OCI-LY7 (cell line): ENCODE measurements at regions not wholly inside any gene's neighbourhood (a gene's known extent, or its start where the extent isn't known, plus 50 kb on each side); places are given as distances from the start of the nearest gene placed in this dataset.

ENCODE experiments used
- BruUV-seq: library from RNA; stranded (reverse); fragments of 400-500 nt; replicated peaks from 2 replicates; lab custom pipeline; 2021; lab: Mats Ljungman, UMichigan
- CTCF ChIA-PET: fragments of 300-600 bp; sonication (Branson Sonifier 250); formaldehyde crosslinking; loops from one replicate; lab custom pipeline; 2022; ENCODE audit warnings: antibody characterized with exemption; ENCODE audit not compliant: unreplicated experiment; lab: Charles Lee
- POLR2A ChIA-PET: fragments of 300-600 bp; sonication (Branson Sonifier 250); formaldehyde crosslinking; loops from one replicate; lab custom pipeline; 2022; ENCODE audit warnings: antibody characterized with exemption; lab: Charles Lee
- DNase-seq: peaks from one replicate; pipeline ENCODE4 v3.0.0-alpha.2; 2015; ENCODE audit warnings: low spot score
- H2AFZ ChIP-seq: fragments of 200-600 bp; sonication (generic), shearing (Covaris generic); 2 replicates; pipeline ENCODE4 v1.6.1; 2014; ENCODE audit warnings: mild to moderate bottlenecking, antibody characterized with exemption, low read length, moderate library complexity
- H3K27ac ChIP-seq: fragments of 200-600 bp; sonication (generic); 2 replicates; pipeline ENCODE4 v1.5.1; 2014; ENCODE audit warnings: mixed run types, low read depth, mild to moderate bottlenecking, moderate library complexity, low read length, inconsistent platforms; ENCODE audit not compliant: poor library complexity, severe bottlenecking
- H3K36me3 ChIP-seq: fragments of 200-600 bp; sonication (generic); 2 replicates; pipeline ENCODE4 v1.6.1; 2014; ENCODE audit warnings: mild to moderate bottlenecking, antibody characterized with exemption, low read length, moderate library complexity, mixed read lengths; ENCODE audit not compliant: insufficient read depth
- H3K4me1 ChIP-seq: fragments of 200-600 bp; sonication (generic); 2 replicates; pipeline ENCODE4 v1.5.1; 2014; ENCODE audit warnings: mild to moderate bottlenecking, low read length; ENCODE audit not compliant: insufficient read depth, poor library complexity, severe bottlenecking
- H3K4me2 ChIP-seq: fragments of 200-600 bp; sonication (generic); 2 replicates; pipeline ENCODE4 v1.6.1; 2014; ENCODE audit warnings: mild to moderate bottlenecking, low read length
- H3K4me3 ChIP-seq: fragments of 200-600 bp; sonication (generic); 2 replicates; pipeline ENCODE4 v1.5.1; 2014; ENCODE audit warnings: mild to moderate bottlenecking, low read depth, low read length; ENCODE audit not compliant: poor library complexity, severe bottlenecking
- H3K79me2 ChIP-seq: fragments of 200-600 bp; sonication (generic); 2 replicates; pipeline ENCODE4 v1.6.1; 2016; ENCODE audit warnings: low read depth, mild to moderate bottlenecking, low read length, moderate library complexity, mixed read lengths; ENCODE audit not compliant: insufficient read depth
- H3K9me2 ChIP-seq: fragments of 200-600 bp; sonication (generic); 2 replicates; pipeline ENCODE4 v1.6.1; 2016; ENCODE audit warnings: mild to moderate bottlenecking, low read length, mixed read lengths; ENCODE audit not compliant: insufficient read depth
- H3K9me3 ChIP-seq: fragments of 200-600 bp; sonication (generic); 2 replicates; pipeline ENCODE4 v1.6.1; 2014; ENCODE audit warnings: mild to moderate bottlenecking, mixed run types, low read length, mixed read lengths
- H4K20me1 ChIP-seq: fragments of 200-600 bp; sonication (generic); 2 replicates; pipeline ENCODE4 v1.6.1; 2014; ENCODE audit warnings: mild to moderate bottlenecking, antibody characterized with exemption, low read length, moderate library complexity, mixed read lengths; ENCODE audit not compliant: insufficient read depth
- EZH2phosphoT487 ChIP-seq: fragments of 200-600 bp; sonication (generic); IDR thresholded peaks from 2 replicates; pipeline ENCODE4 v1.6.1; 2018; ENCODE audit warnings: low read depth, borderline replicate concordance, mild to moderate bottlenecking, mixed run types, antibody characterized with exemption, low read length, moderate library complexity, mixed read lengths
- intact Hi-C: fragments of 100-400 bp; cut with micrococcal nuclease; formaldehyde crosslinking; loops from one replicate; pipeline ENCODE4 v1.10.0; 2022; ENCODE audit not compliant: unreplicated experiment
- TF ChIP-seq, protein P1 (sequence below): fragments of 200-600 bp; sonication (generic); conservative IDR thresholded peaks from 2 replicates; pipeline ENCODE4 v1.5.1; 2014; ENCODE audit warnings: mild to moderate bottlenecking, antibody characterized with exemption, low read length, moderate library complexity, mixed read lengths

DNA sequence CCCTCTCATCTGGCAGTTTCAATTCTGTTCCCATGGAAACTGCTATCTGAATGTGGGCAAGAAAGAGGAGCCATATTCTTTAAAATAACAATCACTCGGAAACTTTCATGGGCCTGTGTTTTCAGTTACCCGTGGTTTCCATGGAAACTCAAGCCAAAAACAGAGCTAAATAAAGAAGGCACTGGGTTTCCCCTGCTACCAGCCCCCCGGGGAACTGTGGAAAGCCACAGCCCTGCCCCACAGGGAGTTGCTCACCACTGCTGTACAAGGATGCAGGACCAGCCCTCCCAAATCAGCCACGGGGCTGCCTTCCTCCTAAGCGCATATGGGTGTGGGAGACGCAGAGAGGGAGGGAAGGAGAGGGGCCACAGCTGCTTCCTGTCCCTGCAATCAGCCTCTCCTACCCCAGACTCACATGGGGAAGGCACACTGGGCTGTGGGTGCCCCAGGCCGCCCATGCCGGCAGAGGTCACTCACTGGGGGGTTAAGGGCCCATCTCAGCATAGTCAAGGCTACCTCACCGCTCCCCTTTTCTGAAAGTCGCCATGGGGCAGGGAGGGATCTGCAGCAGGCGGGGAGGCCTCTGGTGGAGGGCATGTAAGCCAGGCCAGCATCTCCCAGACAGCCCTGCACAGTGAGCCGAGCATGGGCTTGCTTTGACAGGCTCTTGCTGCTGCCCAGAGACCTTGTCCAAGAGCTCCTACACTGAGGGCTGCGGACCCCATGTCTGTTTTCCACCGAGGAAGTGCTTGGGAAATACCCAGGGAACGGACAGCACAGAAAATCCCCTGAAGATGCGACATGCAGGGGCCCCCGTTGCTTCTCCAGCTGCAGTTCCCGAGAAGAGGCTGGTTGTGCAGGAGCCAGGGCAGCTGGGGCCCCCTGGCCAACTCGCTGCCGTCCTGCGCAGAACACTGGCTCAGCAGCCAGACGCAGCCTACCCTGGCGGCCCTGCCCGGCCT lies 157.3 kb upstream of the PPP2R2D start:
- no peak overlapping the region for H3K4me3 ChIP-seq
- H3K4me1 ChIP-seq = no peaks in the 10 kb centered on the region
- no peak for TF ChIP-seq EZH2phosphoT487
- TF ChIP-seq, protein P1, sequence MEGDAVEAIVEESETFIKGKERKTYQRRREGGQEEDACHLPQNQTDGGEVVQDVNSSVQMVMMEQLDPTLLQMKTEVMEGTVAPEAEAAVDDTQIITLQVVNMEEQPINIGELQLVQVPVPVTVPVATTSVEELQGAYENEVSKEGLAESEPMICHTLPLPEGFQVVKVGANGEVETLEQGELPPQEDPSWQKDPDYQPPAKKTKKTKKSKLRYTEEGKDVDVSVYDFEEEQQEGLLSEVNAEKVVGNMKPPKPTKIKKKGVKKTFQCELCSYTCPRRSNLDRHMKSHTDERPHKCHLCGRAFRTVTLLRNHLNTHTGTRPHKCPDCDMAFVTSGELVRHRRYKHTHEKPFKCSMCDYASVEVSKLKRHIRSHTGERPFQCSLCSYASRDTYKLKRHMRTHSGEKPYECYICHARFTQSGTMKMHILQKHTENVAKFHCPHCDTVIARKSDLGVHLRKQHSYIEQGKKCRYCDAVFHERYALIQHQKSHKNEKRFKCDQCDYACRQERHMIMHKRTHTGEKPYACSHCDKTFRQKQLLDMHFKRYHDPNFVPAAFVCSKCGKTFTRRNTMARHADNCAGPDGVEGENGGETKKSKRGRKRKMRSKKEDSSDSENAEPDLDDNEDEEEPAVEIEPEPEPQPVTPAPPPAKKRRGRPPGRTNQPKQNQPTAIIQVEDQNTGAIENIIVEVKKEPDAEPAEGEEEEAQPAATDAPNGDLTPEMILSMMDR = no peak
- BruUV-seq = no TSS peak
- no peaks in the 10 kb centered on the region for H3K79me2 ChIP-seq
- no peak for DNase-seq
- ChIA-PET POLR2A (no interaction called here), CTCF (no interaction called here)
- no peaks in the 10 kb centered on the region for H3K9me2 ChIP-seq
- no peak overlapping the region for H2AFZ ChIP-seq
- no peaks in the 10 kb centered on the region for H4K20me1 ChIP-seq
- intact Hi-C loops = no loop called here
- no peak overlapping the region for H3K27ac ChIP-seq
- H3K9me3 ChIP-seq = no peaks in the 10 kb centered on the region
- H3K36me3 ChIP-seq = no peaks in the 10 kb centered on the region
- H3K4me2 ChIP-seq = no peak overlapping the region

DNA sequence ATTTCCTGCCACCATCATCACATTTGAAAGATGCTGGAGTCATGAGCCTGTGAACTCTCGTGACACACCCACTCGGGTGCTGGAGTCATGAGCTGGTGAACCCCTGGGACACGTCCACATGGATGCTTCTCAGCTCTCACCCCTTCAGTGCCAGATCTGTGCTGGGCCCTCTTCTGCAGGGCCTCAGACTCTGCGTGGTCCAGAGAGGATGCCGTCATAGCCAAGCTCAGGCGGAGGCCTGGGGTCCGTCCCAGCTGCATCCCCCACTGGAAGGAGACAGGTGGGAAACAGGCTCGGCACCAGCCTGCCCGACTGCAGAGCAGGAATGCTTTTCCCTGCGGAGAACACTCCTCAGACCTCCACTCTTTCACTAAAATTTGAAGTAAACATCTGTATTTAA lies 156.5 kb upstream of the PPP2R2D start:
- Histone ChIP-seq H2AFZ (no peak overlapping the region), H3K9me3 (no peaks in the 10 kb centered on the region), H3K36me3 (no peaks in the 10 kb centered on the region), H3K4me3 (no peak overlapping the region), H3K27ac (no peak overlapping the region), H3K79me2 (no peaks in the 10 kb centered on the region), H3K4me2 (no peak overlapping the region), H3K4me1 (no peaks in the 10 kb centered on the region), H3K9me2 (no peaks in the 10 kb centered on the region), H4K20me1 (no peaks in the 10 kb centered on the region)
- POLR2A ChIA-PET = no interaction called here
- CTCF ChIA-PET = no interaction called here
- intact Hi-C loops = no loop called here
- no peak for TF ChIP-seq EZH2phosphoT487
- TF ChIP-seq, protein P1 = no peak
- no peak for DNase-seq
- BruUV-seq = no TSS peak

DNA sequence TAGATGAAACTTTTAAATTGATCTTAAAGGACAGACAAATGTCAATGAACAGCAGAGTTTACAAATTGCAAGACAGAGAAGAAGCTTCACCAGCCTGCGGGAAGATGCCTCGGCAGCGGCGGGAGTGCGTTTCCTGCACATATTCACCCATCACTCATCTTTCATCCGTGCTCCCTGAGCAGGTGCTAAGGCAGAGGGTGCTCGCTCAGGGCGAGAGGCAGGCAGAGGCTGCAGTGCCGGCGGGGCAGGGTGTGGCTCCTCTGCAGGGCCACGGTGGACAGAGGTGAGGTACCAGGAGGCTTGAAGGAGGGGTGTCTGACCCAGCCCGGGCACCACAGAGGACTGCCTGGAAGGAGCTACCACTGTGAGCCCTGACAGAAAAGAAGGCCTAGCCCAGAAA lies 155.2 kb upstream of the PPP2R2D start:
- Histone ChIP-seq H3K27ac (no peak overlapping the region), H3K4me1 (no peaks in the 10 kb centered on the region), H3K4me2 (no peak overlapping the region), H3K9me2 (no peaks in the 10 kb centered on the region), H3K4me3 (no peak overlapping the region), H4K20me1 (no peaks in the 10 kb centered on the region), H3K79me2 (no peaks in the 10 kb centered on the region), H3K9me3 (no peaks in the 10 kb centered on the region), H3K36me3 (no peaks in the 10 kb centered on the region), H2AFZ (no peak overlapping the region)
- BruUV-seq = no TSS peak
- ChIA-PET CTCF (no interaction called here), POLR2A (no interaction called here)
- no peak for DNase-seq
- TF ChIP-seq, protein P1 = no peak
- intact Hi-C loops = no loop called here
